ENCODE measurements at regions not wholly inside any gene's neighbourhood (a gene's known extent, or its start where the extent isn't known, plus 50 kb on each side); places are given as distances from the start of the nearest gene placed in this dataset.

- CTCF ChIA-PET = no interaction called here
- no peak overlapping the region for H3K4me3 ChIP-seq (ENCODE audit: low read depth, low read length)
- H3K36me3 ChIP-seq (ENCODE audit: control insufficient read depth, insufficient read depth, low read length) = no peaks in the 10 kb centered on the region
- no peak for DNase-seq
- Mint-ChIP-seq H3K4me3 (ENCODE audit: unreplicated experiment) (no peak overlapping the region), H3K4me1 (ENCODE audit: low read depth, unreplicated experiment) (no peaks in the 10 kb centered on the region), H3K36me3 (ENCODE audit: insufficient read depth, unreplicated experiment) (no peaks in the 10 kb centered on the region), H3K27ac (ENCODE audit: unreplicated experiment) (no peak overlapping the region), H3K27me3 (ENCODE audit: insufficient read depth, unreplicated experiment) (no peaks in the 10 kb centered on the region), H3K9me3 (ENCODE audit: unreplicated experiment) (no peaks in the 10 kb centered on the region)
- intact Hi-C loops (cut with micrococcal nuclease; ENCODE audit: unreplicated experiment) = no loop called here
- H3K9me3 ChIP-seq = no peaks in the 10 kb centered on the region
- POLR2A ChIA-PET = no interaction called here
- no TSS peak for BruUV-seq (replicated peaks)
- no peaks in the 10 kb centered on the region for H3K4me1 ChIP-seq
- no peaks in the 10 kb centered on the region for H3K27me3 ChIP-seq (replicated peaks; ENCODE audit: control insufficient read depth, insufficient read depth, low read length)
- no peak for TF ChIP-seq CTCF (IDR thresholded peaks at IDR 0.05; ENCODE audit: insufficient read depth in 1 of 2, low read depth in 1 of 2, low read length in 1 of 2, severe bottlenecking in 1 of 2, unreplicated experiment in 1 of 2)
These were observed 717.4 kb upstream of the FAM174A start for GRCh38 chr5:99817796-99818195.

GRCh38 chr5:99814321-99815063 is 720.7 kb upstream of the FAM174A start:
- Mint-ChIP-seq H3K4me1 (ENCODE audit: low read depth, unreplicated experiment) (no peaks in the 10 kb centered on the region), H3K36me3 (ENCODE audit: insufficient read depth, unreplicated experiment) (no peaks in the 10 kb centered on the region), H3K9me3 (ENCODE audit: unreplicated experiment) (no peaks in the 10 kb centered on the region), H3K27me3 (ENCODE audit: insufficient read depth, unreplicated experiment) (no peaks in the 10 kb centered on the region), H3K27ac (ENCODE audit: unreplicated experiment) (no peak overlapping the region), H3K4me3 (ENCODE audit: unreplicated experiment) (no peak overlapping the region)
- Histone ChIP-seq H3K4me1 (no peaks in the 10 kb centered on the region), H3K27me3 (replicated peaks; ENCODE audit: control insufficient read depth, insufficient read depth, low read length) (no peaks in the 10 kb centered on the region), H3K36me3 (ENCODE audit: control insufficient read depth, insufficient read depth, low read length) (no peaks in the 10 kb centered on the region), H3K9me3 (no peaks in the 10 kb centered on the region), H3K4me3 (ENCODE audit: low read depth, low read length) (no peak overlapping the region)
- CTCF ChIA-PET = no interaction called here
- BruUV-seq (replicated peaks) = no TSS peak
- intact Hi-C loops (cut with micrococcal nuclease; ENCODE audit: unreplicated experiment) = no loop called here
- POLR2A ChIA-PET = no interaction called here
- TF ChIP-seq CTCF (IDR thresholded peaks at IDR 0.05; ENCODE audit: insufficient read depth in 1 of 2, low read depth in 1 of 2, low read length in 1 of 2, severe bottlenecking in 1 of 2, unreplicated experiment in 1 of 2) = no peak
- no peak for DNase-seq

GRCh38 chr5:99808657-99809230 is 726.4 kb upstream of the FAM174A start:
- no peak for DNase-seq
- Histone ChIP-seq H3K36me3 (ENCODE audit: control insufficient read depth, insufficient read depth, low read length) (no peaks in the 10 kb centered on the region), H3K4me3 (ENCODE audit: low read depth, low read length) (no peak overlapping the region), H3K9me3 (no peaks in the 10 kb centered on the region), H3K27me3 (replicated peaks; ENCODE audit: control insufficient read depth, insufficient read depth, low read length) (no peaks in the 10 kb centered on the region), H3K4me1 (no peaks in the 10 kb centered on the region)
- BruUV-seq (replicated peaks) = no TSS peak
- no peaks in the 10 kb centered on the region for H3K9me3 Mint-ChIP-seq (ENCODE audit: unreplicated experiment)
- H3K4me1 Mint-ChIP-seq (ENCODE audit: low read depth, unreplicated experiment) = no peaks in the 10 kb centered on the region
- ChIA-PET CTCF (no interaction called here), POLR2A (no interaction called here)
- no peak overlapping the region for H3K27ac Mint-ChIP-seq (ENCODE audit: unreplicated experiment)
- no peak for TF ChIP-seq CTCF (IDR thresholded peaks at IDR 0.05; ENCODE audit: insufficient read depth in 1 of 2, low read depth in 1 of 2, low read length in 1 of 2, severe bottlenecking in 1 of 2, unreplicated experiment in 1 of 2)
- no peaks in the 10 kb centered on the region for H3K27me3 Mint-ChIP-seq (ENCODE audit: insufficient read depth, unreplicated experiment)
- no peak overlapping the region for H3K4me3 Mint-ChIP-seq (ENCODE audit: unreplicated experiment)
- H3K36me3 Mint-ChIP-seq (ENCODE audit: insufficient read depth, unreplicated experiment) = no peaks in the 10 kb centered on the region
- intact Hi-C loops (cut with micrococcal nuclease; ENCODE audit: unreplicated experiment) = no loop called here
